HepG2 (cell line): ENCODE measurements at regions not wholly inside any gene's neighbourhood (a gene's known extent, or its start where the extent isn't known, plus 50 kb on each side); places are given as distances from the start of the nearest gene placed in this dataset.

Experiments used
- ATAC-seq: fragments of 200-7000 bp; cut with Tn5 transposase; 3 replicates; pipeline ENCODE4 v1.9.1; 2020; ENCODE audit warnings: mild to moderate bottlenecking, moderate library complexity
- BruUV-seq: library from RNA; stranded (reverse); fragments of 400-500 nt; replicated peaks from 2 replicates; lab custom pipeline; 2021; lab: Mats Ljungman, UMichigan
- CTCF ChIA-PET: fragments of 300-600 bp; formaldehyde crosslinking; extraction: SDS; loops from one replicate; lab custom pipeline; 2021; ENCODE audit warnings: low total read pairs, inconsistent platforms, low intra/inter-chr PET ratio; lab: Yijun Ruan, JAX
- POLR2A ChIA-PET: fragments of 350-600 bp; sonication (Branson Sonifier 250); formaldehyde crosslinking; loops from one replicate; lab custom pipeline; 2020; ENCODE audit warnings: antibody characterized with exemption, inconsistent platforms; lab: Yijun Ruan, JAX
- DNase-seq: peaks from one replicate; pipeline ENCODE4 v3.0.0-alpha.2; 2015; ENCODE audit warnings: low spot score
- FAIRE-seq: peaks from 3 replicates; lab custom pipeline; 2011; peaks lifted over from hg19 to GRCh38; lab: Jason Lieb, UNC
- H2AFZ ChIP-seq: one replicate; pipeline ENCODE4 v1.6.1; 2011; ENCODE audit warnings: low read length, inconsistent platforms
- H3K27ac ChIP-seq: fragments of 300-600 bp; 3 replicates; pipeline ENCODE4 v1.8.0; 2011; ENCODE audit warnings: mixed run types, mild to moderate bottlenecking, mixed read lengths, low read length, inconsistent platforms; ENCODE audit not compliant: insufficient read depth; ENCODE audit errors: extremely low read length
- H3K27me3 ChIP-seq, 2 experiments: fragments of 200-600 bp in 1 of 2; 2 replicates in 1 of 2; 3 replicates in 1 of 2; pipeline versions ENCODE4 v1.6.0 to v1.8.0; 2011; ENCODE audit warnings: low read length in 2 of 2, mild to moderate bottlenecking in 2 of 2, moderate library complexity in 2 of 2, inconsistent platforms in 1 of 2; ENCODE audit not compliant: insufficient read depth in 2 of 2, control insufficient read depth in 1 of 2
- H3K36me3 ChIP-seq, 2 experiments: fragments of 200-600 bp in 1 of 2; replicated peaks in 1 of 2; 2 replicates in 1 of 2; 3 replicates in 1 of 2; pipeline versions ENCODE4 v1.5.1 to v1.8.0; 2011; ENCODE audit warnings: low read length in 2 of 2, inconsistent platforms in 1 of 2; ENCODE audit not compliant: insufficient read depth in 2 of 2, control insufficient read depth in 1 of 2
- H3K4me1 ChIP-seq: 2 replicates; pipeline ENCODE4 v1.5.1; 2012; ENCODE audit warnings: low read length, inconsistent platforms; ENCODE audit not compliant: insufficient read depth
- H3K4me2 ChIP-seq: 2 replicates; pipeline ENCODE4 v1.6.0; 2011; ENCODE audit warnings: low read depth, low read length, inconsistent platforms
- H3K4me3 ChIP-seq, 3 experiments: fragments of 200-600 bp in 1 of 3; sonication (generic), shearing (Covaris generic) in 1 of 3; replicated peaks in 1 of 3; 2 replicates each; pipeline ENCODE4 v1.5.1; 2011 to 2016; ENCODE audit warnings: low read length in 3 of 3, inconsistent platforms in 2 of 3, low read depth in 2 of 3, mild to moderate bottlenecking in 2 of 3, control low read depth in 1 of 3, mixed read lengths in 1 of 3; ENCODE audit not compliant: insufficient read depth in 1 of 3
- H3K79me2 ChIP-seq: one replicate; pipeline ENCODE4 v1.6.1; 2011; ENCODE audit warnings: low read length, inconsistent platforms; ENCODE audit not compliant: insufficient read depth
- H3K9ac ChIP-seq: 2 replicates; pipeline ENCODE4 v1.6.0; 2011; ENCODE audit warnings: mild to moderate bottlenecking, low read depth, low read length, inconsistent platforms; ENCODE audit not compliant: insufficient read depth
- H3K9me3 ChIP-seq: 2 replicates; pipeline ENCODE4 v1.5.1; 2012; ENCODE audit warnings: mild to moderate bottlenecking, low read length
- H4K20me1 ChIP-seq: 2 replicates; pipeline ENCODE4 v1.6.0; 2011; ENCODE audit warnings: inconsistent platforms, mild to moderate bottlenecking, low read length, moderate library complexity; ENCODE audit not compliant: insufficient read depth
- ATF1 ChIP-seq: IDR thresholded peaks from 2 replicates; pipeline ENCODE4 v1.6.1; 2016; ENCODE audit warnings: mild to moderate bottlenecking, control low read depth
- BHLHE40 ChIP-seq: IDR thresholded peaks from 2 replicates; pipeline ENCODE4 v1.6.1; 2011; ENCODE audit warnings: low read length, improper control_type of control experiment
- CENPX ChIP-seq: sonication (generic); formaldehyde crosslinking; IDR thresholded peaks from 2 replicates; pipeline ENCODE4 v1.9.0; 2021; ENCODE audit warnings: mild to moderate bottlenecking, missing genetic modification reagents, moderate library complexity
- FOXO1 ChIP-seq: sonication (generic); formaldehyde crosslinking; IDR thresholded peaks from 2 replicates; pipeline ENCODE4 v1.4.0; 2020; ENCODE audit warnings: missing genetic modification reagents
- JUN ChIP-seq: sonication (generic); formaldehyde crosslinking; IDR thresholded peaks from 2 replicates; pipeline ENCODE4 v1.4.0; 2020; ENCODE audit warnings: mild to moderate bottlenecking, missing genetic modification reagents
- NFRKB ChIP-seq: fragments of 450-650 bp; IDR thresholded peaks from 2 replicates; pipeline ENCODE4 v1.6.1; 2017
- PTBP1 ChIP-seq: fragments of 200-400 bp; formaldehyde crosslinking; IDR thresholded peaks from 2 replicates; pipeline ENCODE4 v1.6.1; 2018; ENCODE audit warnings: low read length, low read depth; ENCODE audit not compliant: poor library complexity, severe bottlenecking
- SRSF9 ChIP-seq: fragments of 200-400 bp; formaldehyde crosslinking; IDR thresholded peaks from 2 replicates; pipeline ENCODE4 v1.6.1; 2018; ENCODE audit warnings: borderline replicate concordance, mild to moderate bottlenecking, low read depth, low read length; ENCODE audit not compliant: insufficient read depth, poor library complexity, severe bottlenecking
- ZNF335 ChIP-seq: sonication (generic); formaldehyde crosslinking; IDR thresholded peaks from 2 replicates; pipeline ENCODE4 v1.4.0; 2020; ENCODE audit warnings: missing genetic modification reagents
- ZNF382 ChIP-seq: sonication (generic); formaldehyde crosslinking; IDR thresholded peaks from 2 replicates; pipeline ENCODE4 v1.5.0; 2020; ENCODE audit warnings: missing genetic modification reagents, mild to moderate bottlenecking, borderline replicate concordance
- ZNF619 ChIP-seq: sonication (generic); formaldehyde crosslinking; IDR thresholded peaks from 2 replicates; pipeline ENCODE4 v1.4.0; 2020; ENCODE audit warnings: mild to moderate bottlenecking, missing genetic modification reagents
- ZNF749 ChIP-seq: sonication (generic); formaldehyde crosslinking; IDR thresholded peaks from 2 replicates; pipeline ENCODE4 v1.8.0; 2022; ENCODE audit warnings: mild to moderate bottlenecking, missing genetic modification reagents, moderate library complexity, borderline replicate concordance
- WGBS: methylation state at CpG from one replicate; pipeline ENCODE4 v1.1.6; 2017; ENCODE audit warnings: low lambda C conversion rate; 5-methylcytosine and 5-hydroxymethylcytosine counted together
- in situ Hi-C: cut with HindIII; loops from 2 replicates; pipeline ENCODE4 v1.10.0; 2017; ENCODE audit warnings: low pct_unique_long_range_greater_than_20kb; ENCODE audit not compliant: extremely low pct_ligation_motif_present
- intact Hi-C: fragments of 100-400 bp; cut with micrococcal nuclease; formaldehyde crosslinking; loops from one replicate; pipeline ENCODE4 v1.10.0; 2022; ENCODE audit not compliant: unreplicated experiment
- TF ChIP-seq, protein P1 (sequence below): sonication (generic); formaldehyde crosslinking; IDR thresholded peaks from 2 replicates; pipeline ENCODE4 v1.4.0; 2020; ENCODE audit warnings: missing genetic modification reagents, borderline replicate concordance
- TF ChIP-seq, protein P2 (sequence below): sonication (generic); formaldehyde crosslinking; IDR thresholded peaks from 2 replicates; pipeline ENCODE4 v1.8.1; 2023; ENCODE audit warnings: mild to moderate bottlenecking, inconsistent platforms, moderate library complexity, missing genetic modification reagents, borderline replicate concordance
- TF ChIP-seq, protein P3 (sequence below), 2 experiments: sonication (generic) in 1 of 2; formaldehyde crosslinking in 1 of 2; IDR thresholded peaks; 2 replicates each; pipeline versions ENCODE4 v1.5.1 to v1.6.1; 2011 to 2020; ENCODE audit warnings: borderline replicate concordance in 1 of 2, low read depth in 1 of 2, low read length in 1 of 2, mild to moderate bottlenecking in 1 of 2, missing genetic modification reagents in 1 of 2, moderate library complexity in 1 of 2
- TF ChIP-seq, protein P4 (sequence below): sonication (generic); formaldehyde crosslinking; IDR thresholded peaks from 2 replicates; pipeline ENCODE4 v1.5.0; 2020; ENCODE audit warnings: missing genetic modification reagents, mild to moderate bottlenecking, borderline replicate concordance
- TF ChIP-seq, protein P5 (sequence below): sonication (generic); formaldehyde crosslinking; IDR thresholded peaks from 2 replicates; pipeline ENCODE4 v1.9.0; 2021; ENCODE audit warnings: missing genetic modification reagents, borderline replicate concordance
- TF ChIP-seq, protein P6 (sequence below): sonication (generic); formaldehyde crosslinking; IDR thresholded peaks from 2 replicates; pipeline ENCODE4 v1.4.0; 2020; ENCODE audit warnings: missing genetic modification reagents; ENCODE audit errors: not compliant biosample characterization

DNA sequence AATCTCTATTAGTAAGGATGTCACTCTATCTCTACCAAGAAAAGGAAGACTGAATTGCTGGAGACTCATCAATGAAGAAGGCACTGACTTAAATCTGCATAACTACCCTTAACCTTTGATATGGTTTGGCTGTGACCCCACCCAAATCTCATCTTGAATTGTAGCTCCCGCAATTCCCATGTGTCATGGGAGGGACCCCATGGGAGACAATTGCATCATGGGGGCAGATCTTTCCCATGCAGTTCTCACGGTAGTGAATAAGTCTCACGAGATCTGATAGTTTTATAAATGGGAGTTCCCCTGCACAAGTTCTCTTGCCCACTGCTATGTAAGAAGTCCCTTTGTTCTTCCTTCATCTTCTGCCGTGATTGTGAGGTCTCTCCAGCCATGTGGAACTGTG, 73.4 kb upstream of the PPM1H start:
- H3K4me1 ChIP-seq, result no peaks in the 10 kb centered on the region
- WGBS, result 59% methylated on average over 4 of the region's 4 CpGs
- no peak overlapping the region for H2AFZ ChIP-seq
- H3K79me2 ChIP-seq, result no peaks in the 10 kb centered on the region
- no peak overlapping the region for H3K27ac ChIP-seq
- no TSS peak for BruUV-seq
- no peak overlapping the region for H3K4me2 ChIP-seq
- ChIA-PET POLR2A (no interaction called here), CTCF (no interaction called here)
- no peaks in the 10 kb centered on the region; a peak in 1 of 5 replicates for H3K27me3 ChIP-seq
- TF ChIP-seq ZNF335 (CRISPR knock-in tag) (no peak), FOXO1 (CRISPR knock-in tag) (no peak), ZNF749 (CRISPR knock-in tag) (no peak), ZNF382 (CRISPR knock-in tag) (no peak), ATF1 (CRISPR knock-in tag) (no peak), SRSF9 (no peak), PTBP1 (no peak), NFRKB (no peak), CENPX (CRISPR knock-in tag) (no peak), JUN (CRISPR knock-in tag) (no peak), BHLHE40 (no peak), ZNF619 (CRISPR knock-in tag) (no peak)
- TF ChIP-seq, protein P1, sequence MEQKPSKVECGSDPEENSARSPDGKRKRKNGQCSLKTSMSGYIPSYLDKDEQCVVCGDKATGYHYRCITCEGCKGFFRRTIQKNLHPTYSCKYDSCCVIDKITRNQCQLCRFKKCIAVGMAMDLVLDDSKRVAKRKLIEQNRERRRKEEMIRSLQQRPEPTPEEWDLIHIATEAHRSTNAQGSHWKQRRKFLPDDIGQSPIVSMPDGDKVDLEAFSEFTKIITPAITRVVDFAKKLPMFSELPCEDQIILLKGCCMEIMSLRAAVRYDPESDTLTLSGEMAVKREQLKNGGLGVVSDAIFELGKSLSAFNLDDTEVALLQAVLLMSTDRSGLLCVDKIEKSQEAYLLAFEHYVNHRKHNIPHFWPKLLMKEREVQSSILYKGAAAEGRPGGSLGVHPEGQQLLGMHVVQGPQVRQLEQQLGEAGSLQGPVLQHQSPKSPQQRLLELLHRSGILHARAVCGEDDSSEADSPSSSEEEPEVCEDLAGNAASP, result no peak
- TF ChIP-seq, protein P2, sequence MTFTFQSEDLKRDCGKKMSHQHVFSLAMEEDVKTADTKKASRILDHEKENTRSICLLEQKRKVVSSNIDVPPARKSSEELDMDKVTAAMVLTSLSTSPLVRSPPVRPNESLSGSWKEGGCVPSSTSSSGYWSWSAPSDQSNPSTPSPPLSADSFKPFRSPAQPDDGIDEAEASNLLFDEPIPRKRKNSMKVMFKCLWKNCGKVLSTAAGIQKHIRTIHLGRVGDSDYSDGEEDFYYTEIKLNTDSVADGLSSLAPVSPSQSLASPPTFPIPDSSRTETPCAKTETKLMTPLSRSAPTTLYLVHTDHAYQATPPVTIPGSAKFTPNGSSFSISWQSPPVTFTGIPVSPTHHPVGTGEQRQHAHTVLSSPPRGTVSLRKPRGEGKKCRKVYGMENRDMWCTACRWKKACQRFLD, result no peak
- TF ChIP-seq, protein P3, sequence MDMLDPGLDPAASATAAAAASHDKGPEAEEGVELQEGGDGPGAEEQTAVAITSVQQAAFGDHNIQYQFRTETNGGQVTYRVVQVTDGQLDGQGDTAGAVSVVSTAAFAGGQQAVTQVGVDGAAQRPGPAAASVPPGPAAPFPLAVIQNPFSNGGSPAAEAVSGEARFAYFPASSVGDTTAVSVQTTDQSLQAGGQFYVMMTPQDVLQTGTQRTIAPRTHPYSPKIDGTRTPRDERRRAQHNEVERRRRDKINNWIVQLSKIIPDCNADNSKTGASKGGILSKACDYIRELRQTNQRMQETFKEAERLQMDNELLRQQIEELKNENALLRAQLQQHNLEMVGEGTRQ (IDR thresholded peaks at IDR 0.05; ENCODE audit: low read depth, low read length), result no peak
- TF ChIP-seq, protein P3 (CRISPR knock-in tag; IDR thresholded peaks at IDR 0.05; ENCODE audit: borderline replicate concordance), result no peak
- TF ChIP-seq, protein P4, sequence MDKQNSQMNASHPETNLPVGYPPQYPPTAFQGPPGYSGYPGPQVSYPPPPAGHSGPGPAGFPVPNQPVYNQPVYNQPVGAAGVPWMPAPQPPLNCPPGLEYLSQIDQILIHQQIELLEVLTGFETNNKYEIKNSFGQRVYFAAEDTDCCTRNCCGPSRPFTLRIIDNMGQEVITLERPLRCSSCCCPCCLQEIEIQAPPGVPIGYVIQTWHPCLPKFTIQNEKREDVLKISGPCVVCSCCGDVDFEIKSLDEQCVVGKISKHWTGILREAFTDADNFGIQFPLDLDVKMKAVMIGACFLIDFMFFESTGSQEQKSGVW (CRISPR knock-in tag), result no peak
- TF ChIP-seq, protein P5, sequence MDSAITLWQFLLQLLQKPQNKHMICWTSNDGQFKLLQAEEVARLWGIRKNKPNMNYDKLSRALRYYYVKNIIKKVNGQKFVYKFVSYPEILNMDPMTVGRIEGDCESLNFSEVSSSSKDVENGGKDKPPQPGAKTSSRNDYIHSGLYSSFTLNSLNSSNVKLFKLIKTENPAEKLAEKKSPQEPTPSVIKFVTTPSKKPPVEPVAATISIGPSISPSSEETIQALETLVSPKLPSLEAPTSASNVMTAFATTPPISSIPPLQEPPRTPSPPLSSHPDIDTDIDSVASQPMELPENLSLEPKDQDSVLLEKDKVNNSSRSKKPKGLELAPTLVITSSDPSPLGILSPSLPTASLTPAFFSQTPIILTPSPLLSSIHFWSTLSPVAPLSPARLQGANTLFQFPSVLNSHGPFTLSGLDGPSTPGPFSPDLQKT (CRISPR knock-in tag), result no peak
- TF ChIP-seq, protein P6, sequence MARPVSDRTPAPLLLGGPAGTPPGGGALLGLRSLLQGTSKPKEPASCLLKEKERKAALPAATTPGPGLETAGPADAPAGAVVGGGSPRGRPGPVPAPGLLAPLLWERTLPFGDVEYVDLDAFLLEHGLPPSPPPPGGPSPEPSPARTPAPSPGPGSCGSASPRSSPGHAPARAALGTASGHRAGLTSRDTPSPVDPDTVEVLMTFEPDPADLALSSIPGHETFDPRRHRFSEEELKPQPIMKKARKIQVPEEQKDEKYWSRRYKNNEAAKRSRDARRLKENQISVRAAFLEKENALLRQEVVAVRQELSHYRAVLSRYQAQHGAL (CRISPR knock-in tag), result no peak
- H3K9me3 ChIP-seq, result no peaks in the 10 kb centered on the region
- no peak for DNase-seq
- no peaks in the 10 kb centered on the region for H4K20me1 ChIP-seq
- H3K36me3 ChIP-seq, result no peaks in the 10 kb centered on the region
- H3K9ac ChIP-seq, result no peak overlapping the region
- H3K4me3 ChIP-seq, result no peak overlapping the region
- in situ Hi-C loops, result no loop called here
- FAIRE-seq, result no peak
- no peak for ATAC-seq
- intact Hi-C loops, result no loop called here
